Activated CD4-positive, alpha-beta memory T cell treated with anti-CD3 and anti-CD28 coated beads for 36 hours (primary cell): ENCODE measurements at regions not wholly inside any gene's neighbourhood (a gene's known extent, or its start where the extent isn't known, plus 50 kb on each side); places are given as distances from the start of the nearest gene placed in this dataset.
"Not testable (repeated sequence)": the region's sequence is repeated elsewhere in the genome, so short reads cannot be mapped to it uniquely, and the experiment has no call there.

ENCODE experiments used
- CTCF ChIA-PET: fragments of 350-600 bp; sonication (Branson Sonifier 250); formaldehyde crosslinking; loops from one replicate; lab custom pipeline; 2021; ENCODE audit warnings: antibody characterized with exemption, inconsistent platforms; lab: Charles Lee
- POLR2A ChIA-PET: fragments of 350-600 bp; sonication (Branson Sonifier 250); formaldehyde crosslinking; loops from one replicate; lab custom pipeline; 2021; ENCODE audit warnings: antibody characterized with exemption; lab: Charles Lee
- DNase-seq: peaks from one replicate; pipeline ENCODE4 v3.0.0-alpha.2; 2020
- H3K27ac Mint-ChIP-seq: one replicate; pipeline ENCODE4 v1.8.0; 2021; ENCODE audit warnings: mixed read lengths
- H3K27me3 Mint-ChIP-seq: one replicate; pipeline ENCODE4 v1.8.0; 2021; ENCODE audit warnings: mixed read lengths
- H3K36me3 Mint-ChIP-seq: one replicate; pipeline ENCODE4 v1.8.0; 2021; ENCODE audit warnings: mixed read lengths
- H3K4me1 Mint-ChIP-seq: one replicate; pipeline ENCODE4 v1.8.0; 2021; ENCODE audit warnings: low read depth, mixed read lengths
- H3K4me3 Mint-ChIP-seq: one replicate; pipeline ENCODE4 v1.8.0; 2021; ENCODE audit warnings: mild to moderate bottlenecking, mixed read lengths
- H3K9me3 Mint-ChIP-seq: one replicate; pipeline ENCODE4 v1.8.0; 2021; ENCODE audit warnings: mixed read lengths
- intact Hi-C: fragments of 100-400 bp; cut with micrococcal nuclease; formaldehyde crosslinking; loops from one replicate; pipeline ENCODE4 v1.15.1; 2023

DNA sequence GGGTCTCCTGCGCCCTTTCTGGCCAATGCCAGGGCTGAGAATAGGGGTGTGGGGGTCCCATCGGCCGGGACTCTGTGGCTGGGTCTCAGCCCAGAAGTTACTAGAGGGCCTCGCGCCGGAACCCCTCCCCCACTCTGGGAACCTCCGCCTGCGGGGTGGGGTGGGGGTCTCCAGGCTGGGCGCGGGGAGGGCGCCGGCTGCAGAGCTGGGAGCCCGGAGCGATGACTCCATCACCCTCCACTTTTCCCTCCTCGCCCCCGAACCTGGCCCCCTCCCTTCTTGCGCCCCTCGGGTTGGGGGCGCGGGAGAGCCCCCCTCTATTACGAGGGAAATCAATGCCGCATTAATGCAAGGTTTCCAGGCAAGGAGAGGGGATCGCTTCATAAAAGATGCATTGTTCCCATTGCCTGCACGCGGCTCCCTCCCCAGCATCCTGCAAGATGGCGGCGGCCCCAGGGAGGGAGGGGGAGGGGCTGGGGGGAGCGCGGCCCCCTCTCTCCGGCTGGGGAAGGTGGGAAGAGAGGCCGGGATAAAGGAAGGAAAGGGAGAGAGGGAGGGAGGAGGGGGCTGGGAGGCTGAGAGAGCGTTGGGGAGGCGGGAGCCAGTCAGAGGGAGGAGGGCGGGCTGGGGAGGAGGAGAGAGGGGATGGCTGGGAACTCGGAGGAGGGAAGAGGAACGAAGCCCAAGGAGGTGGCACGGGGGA lies 156.7 kb downstream of the CRLF3 start:
- POLR2A ChIA-PET: not testable (repeated sequence)
- peak; percentile 14 for DNase-seq

DNA sequence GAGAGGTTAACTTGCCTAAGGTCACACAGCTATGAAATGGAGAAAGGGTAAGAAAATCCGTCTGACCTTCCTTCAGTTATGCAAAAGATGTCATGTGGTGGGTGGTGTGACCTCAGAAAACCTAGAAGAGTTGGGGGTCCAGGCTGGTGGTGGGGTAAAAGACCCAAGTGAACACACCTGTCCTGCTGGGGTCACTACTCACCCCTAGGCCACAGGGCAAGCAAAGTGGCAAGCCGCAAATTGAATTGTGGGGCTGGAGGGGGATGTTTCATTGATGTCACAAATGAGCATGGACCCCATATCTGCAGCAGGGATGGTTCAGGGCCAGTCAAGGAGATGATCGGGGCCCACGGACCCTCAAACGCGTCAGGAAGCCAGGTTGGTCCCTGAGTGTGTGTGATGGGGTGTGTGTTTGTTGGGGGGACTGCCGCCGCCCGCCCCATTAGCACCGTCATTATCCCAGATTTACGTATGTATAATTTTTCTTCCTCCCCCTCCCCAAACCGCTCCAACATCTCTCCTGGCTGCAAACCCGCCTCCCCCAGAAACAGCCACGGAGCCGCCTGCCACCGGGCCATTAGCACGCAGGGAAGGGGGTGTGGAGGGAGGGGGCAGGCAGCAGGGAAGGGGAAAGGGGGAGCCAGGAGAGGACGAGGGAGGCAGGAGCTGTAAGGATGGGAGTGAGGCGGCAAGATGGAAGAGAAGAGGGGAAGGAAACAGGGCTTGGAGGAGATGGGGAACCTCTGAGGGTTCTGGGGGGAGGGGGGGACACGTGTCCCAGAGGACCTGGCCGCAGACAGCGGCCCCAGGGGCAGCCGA lies 157.4 kb downstream of the CRLF3 start:
- intact Hi-C loops, H3K9me3 Mint-ChIP-seq, POLR2A ChIA-PET, H3K27me3 Mint-ChIP-seq, H3K36me3 Mint-ChIP-seq, H3K4me3 Mint-ChIP-seq, H3K4me1 Mint-ChIP-seq, CTCF ChIA-PET, DNase-seq: not testable (repeated sequence)
- H3K27ac Mint-ChIP-seq: peak overlapping the region; percentile 23

More for the DNA sequence above, 156.7 kb downstream of the CRLF3 start:
- H3K27me3 Mint-ChIP-seq, CTCF ChIA-PET, H3K9me3 Mint-ChIP-seq, intact Hi-C loops, H3K4me3 Mint-ChIP-seq, H3K27ac Mint-ChIP-seq, H3K36me3 Mint-ChIP-seq, H3K4me1 Mint-ChIP-seq: not testable (repeated sequence)

DNA sequence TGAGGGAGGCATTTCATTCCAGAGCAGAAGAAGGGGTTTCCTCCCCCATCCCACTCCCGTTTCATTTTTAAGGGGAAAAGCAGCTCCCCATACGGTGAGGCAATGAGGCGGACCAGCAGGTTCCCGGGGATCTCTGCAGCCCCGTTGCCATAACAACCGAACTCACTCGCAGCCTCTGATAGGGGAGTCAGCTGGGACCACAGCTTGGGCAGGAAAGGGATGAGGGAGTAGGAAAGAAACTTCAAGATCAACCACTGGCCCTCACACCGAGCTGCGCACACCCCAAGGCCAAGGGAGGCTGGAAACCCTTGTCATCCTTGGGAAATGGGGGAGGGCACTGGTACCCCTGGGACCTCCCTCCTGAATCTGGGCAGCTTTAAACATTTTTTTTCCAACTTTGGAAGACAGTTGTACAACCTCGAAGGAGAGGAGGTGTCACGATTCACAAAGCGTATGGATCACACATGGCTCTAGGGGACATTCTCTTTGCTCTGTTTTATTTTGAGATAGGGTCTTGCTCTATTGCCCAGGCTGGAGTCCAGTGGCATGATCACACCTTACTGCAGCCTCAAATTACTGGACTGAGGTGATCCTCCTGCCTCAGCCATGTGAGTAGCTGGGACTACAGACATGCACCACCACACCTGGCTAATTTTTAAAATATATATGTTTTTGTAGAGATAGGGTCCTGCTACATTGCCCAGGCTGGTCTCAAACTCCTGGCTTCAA lies 160.6 kb downstream of the CRLF3 start:
- H3K9me3 Mint-ChIP-seq, DNase-seq, CTCF ChIA-PET, H3K4me3 Mint-ChIP-seq, POLR2A ChIA-PET, H3K27me3 Mint-ChIP-seq, H3K4me1 Mint-ChIP-seq, H3K36me3 Mint-ChIP-seq, H3K27ac Mint-ChIP-seq, intact Hi-C loops: not testable (repeated sequence)

DNA sequence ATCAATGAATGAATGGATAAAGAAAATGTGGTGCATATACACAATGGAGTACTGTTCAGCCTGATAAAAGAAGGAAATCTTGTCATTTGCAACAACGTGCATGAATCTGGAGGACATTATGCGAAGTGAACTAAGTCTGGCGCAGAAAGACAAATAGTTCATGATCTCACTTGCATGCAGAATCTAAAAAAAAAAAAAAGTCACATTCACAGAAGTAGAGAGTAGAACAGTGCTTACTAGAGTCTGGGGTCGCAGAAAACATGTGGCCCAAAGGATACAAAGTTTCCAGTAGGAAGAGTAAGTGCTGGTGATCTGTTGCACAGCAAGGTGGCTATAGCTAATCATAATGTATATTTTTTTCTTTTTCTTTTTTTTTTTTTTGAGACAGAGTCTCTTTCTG lies 167.3 kb downstream of the CRLF3 start:
- intact Hi-C loops, POLR2A ChIA-PET, DNase-seq, H3K4me1 Mint-ChIP-seq, H3K9me3 Mint-ChIP-seq, H3K36me3 Mint-ChIP-seq, CTCF ChIA-PET, H3K4me3 Mint-ChIP-seq, H3K27me3 Mint-ChIP-seq, H3K27ac Mint-ChIP-seq: not testable (repeated sequence)

DNA sequence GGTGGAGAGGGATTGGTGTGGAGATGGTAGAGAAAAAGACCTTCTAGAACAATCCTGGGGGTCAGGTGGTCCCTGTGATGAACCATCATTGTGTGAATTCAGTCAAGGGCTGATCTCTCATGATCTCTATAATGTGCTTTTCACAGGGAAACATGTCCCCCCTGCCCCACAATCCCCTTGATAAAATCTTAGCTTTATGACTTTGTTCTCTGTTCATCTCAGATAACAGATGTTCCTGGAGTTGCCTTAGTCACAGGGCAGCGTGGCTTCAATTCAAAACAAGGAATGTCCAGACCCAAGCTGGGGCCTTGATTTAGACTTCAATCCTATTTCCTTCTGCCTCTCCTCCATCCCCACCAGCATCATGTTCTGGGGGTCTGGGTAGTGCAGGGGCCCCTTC lies 171.5 kb downstream of the CRLF3 start:
- H3K4me3 Mint-ChIP-seq, H3K27ac Mint-ChIP-seq, H3K36me3 Mint-ChIP-seq: not testable (repeated sequence)

DNA sequence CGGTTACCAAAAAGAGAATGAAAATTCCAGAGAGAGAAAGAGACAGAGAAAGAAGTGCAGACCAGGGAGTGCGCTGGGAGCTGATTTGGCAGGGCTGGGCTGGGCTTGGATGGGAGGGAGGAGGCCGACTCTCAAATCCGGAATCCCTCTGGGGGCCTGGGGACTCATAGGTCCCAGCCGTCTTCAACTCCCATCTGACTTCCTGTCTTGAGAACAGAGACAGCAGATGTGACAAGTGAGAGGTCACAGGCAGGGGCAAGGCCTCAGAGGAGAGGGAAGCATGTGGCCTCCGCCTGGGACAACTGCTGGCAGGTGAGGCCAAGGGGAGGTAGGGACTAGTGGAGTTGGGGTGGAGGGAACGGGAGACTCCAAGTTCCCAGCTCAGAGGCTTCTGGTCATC lies 172.9 kb downstream of the GOSR1 start:
- intact Hi-C loops, H3K4me1 Mint-ChIP-seq, DNase-seq, H3K9me3 Mint-ChIP-seq, POLR2A ChIA-PET, H3K27me3 Mint-ChIP-seq, H3K27ac Mint-ChIP-seq, H3K36me3 Mint-ChIP-seq, CTCF ChIA-PET, H3K4me3 Mint-ChIP-seq: not testable (repeated sequence)

More for the DNA sequence above, 171.5 kb downstream of the CRLF3 start:
- H3K9me3 Mint-ChIP-seq, H3K4me1 Mint-ChIP-seq, DNase-seq, intact Hi-C loops, CTCF ChIA-PET, POLR2A ChIA-PET, H3K27me3 Mint-ChIP-seq: not testable (repeated sequence)

DNA sequence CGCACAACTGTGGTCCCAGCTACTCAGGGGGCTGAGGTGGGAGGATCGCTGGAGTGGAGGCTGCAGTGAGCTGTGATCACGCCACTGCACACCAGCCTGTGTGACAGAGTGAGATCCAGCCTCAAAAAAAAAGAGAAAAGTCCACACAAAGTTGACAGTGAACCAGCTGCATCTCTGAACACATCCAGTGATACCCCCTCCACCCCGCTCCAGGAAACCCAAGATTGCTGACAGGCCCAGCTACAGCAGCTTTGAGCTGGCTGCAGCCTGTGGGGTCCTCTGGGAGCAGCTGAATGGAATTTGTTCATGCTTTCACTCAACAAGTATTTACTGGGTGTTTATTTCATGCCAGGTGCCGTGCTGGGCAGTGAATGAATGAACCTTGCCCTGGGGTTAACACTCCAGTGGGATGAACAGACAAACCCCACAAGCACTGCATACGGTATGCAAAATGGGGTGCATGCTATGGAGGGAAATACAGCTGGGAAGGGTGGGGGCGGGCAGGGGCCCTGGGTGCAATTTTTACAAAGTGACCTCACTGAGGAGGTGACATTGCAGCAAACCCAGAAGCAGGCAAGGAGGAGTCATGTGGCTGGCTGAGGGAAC lies 170.9 kb downstream of the GOSR1 start:
- CTCF ChIA-PET, H3K27me3 Mint-ChIP-seq, intact Hi-C loops, DNase-seq, POLR2A ChIA-PET, H3K9me3 Mint-ChIP-seq, H3K36me3 Mint-ChIP-seq, H3K27ac Mint-ChIP-seq, H3K4me3 Mint-ChIP-seq, H3K4me1 Mint-ChIP-seq: not testable (repeated sequence)

DNA sequence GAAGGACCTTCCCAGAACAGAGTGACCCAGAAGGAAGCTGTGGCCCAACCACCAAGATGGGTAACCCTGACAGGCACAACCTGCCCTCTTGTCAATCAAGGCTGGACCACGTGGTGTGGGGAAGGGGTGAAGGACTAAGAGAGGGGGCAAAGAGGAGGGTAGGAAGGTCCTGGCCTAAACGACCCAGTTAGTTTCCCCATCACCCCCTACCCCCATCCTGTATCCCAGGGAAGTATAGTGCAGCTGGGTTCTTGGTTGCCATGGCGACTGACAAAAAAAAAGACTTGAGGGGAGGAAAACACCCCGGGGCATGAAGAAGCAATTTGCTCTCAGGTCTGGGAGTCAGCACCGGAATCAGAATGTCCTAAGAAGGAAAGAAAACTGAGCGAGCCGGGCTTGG lies 168.7 kb downstream of the GOSR1 start:
- H3K36me3 Mint-ChIP-seq, H3K4me3 Mint-ChIP-seq, H3K27me3 Mint-ChIP-seq, POLR2A ChIA-PET, DNase-seq, CTCF ChIA-PET, H3K9me3 Mint-ChIP-seq, intact Hi-C loops, H3K27ac Mint-ChIP-seq, H3K4me1 Mint-ChIP-seq: not testable (repeated sequence)

DNA sequence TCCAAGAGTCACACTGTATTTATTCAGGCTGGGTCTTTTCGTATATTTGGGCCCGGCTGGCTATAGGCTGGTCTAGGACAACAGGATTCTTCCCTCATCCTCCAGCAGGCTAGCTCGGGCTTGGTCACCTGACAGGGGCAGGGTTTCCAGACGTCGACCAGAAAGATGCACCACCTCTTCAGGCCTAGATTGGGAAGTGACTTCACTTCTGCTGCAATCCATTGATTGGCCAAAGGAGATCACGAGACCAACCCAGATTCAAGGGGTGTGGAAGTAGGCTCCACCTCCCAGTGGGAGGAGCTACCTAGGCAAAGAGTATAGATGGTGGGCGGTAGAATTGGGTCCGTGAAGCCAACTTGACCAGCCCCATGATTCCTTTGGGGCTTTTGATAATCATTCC lies 167.5 kb downstream of the GOSR1 start:
- H3K27ac Mint-ChIP-seq, intact Hi-C loops, H3K36me3 Mint-ChIP-seq, H3K4me3 Mint-ChIP-seq, H3K9me3 Mint-ChIP-seq, H3K4me1 Mint-ChIP-seq, CTCF ChIA-PET, H3K27me3 Mint-ChIP-seq, POLR2A ChIA-PET: not testable (repeated sequence)
- peak; percentile 22 for DNase-seq

DNA sequence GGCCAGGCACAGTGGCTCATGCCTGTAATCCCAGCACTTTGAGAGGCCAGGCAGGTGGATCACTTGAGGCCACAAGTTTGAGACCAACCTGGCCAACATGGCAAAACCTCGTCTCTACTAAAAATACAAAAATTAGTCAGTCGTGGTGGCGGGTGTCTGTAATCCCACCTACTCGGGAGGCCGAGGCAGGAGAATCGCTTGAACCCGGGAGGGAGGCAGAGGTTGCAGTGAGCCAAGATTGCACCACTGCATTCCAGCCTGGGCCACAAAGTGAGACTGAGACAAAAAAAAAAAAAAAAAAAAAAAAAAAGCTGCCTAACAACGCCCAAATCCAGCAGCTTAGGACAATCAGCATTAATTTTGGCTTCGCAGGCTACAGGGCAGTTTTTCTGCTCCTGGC lies 167.1 kb downstream of the GOSR1 start:
- POLR2A ChIA-PET, H3K27me3 Mint-ChIP-seq, H3K4me1 Mint-ChIP-seq, intact Hi-C loops, H3K4me3 Mint-ChIP-seq, H3K27ac Mint-ChIP-seq, DNase-seq, H3K36me3 Mint-ChIP-seq, CTCF ChIA-PET, H3K9me3 Mint-ChIP-seq: not testable (repeated sequence)

DNA sequence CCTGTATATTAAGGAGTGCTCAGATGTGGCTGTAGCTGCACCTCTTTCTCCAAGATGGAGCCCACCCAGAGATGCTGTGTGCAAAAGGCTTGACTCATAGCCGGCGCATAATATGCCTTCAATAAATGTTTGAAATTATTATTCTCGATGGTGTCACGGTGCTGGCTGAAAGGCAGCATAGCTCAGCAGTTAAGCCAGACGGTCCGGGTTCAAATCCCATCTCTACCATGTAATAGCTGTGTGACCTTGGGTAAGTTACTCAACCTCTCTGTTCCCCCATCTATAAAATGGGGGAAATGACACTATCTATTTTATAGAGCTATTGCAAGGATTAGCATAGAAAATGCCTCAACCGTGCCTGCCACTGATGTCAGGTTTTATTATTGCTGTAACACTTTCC lies 164.2 kb downstream of the GOSR1 start:
- intact Hi-C loops, H3K4me1 Mint-ChIP-seq, H3K27ac Mint-ChIP-seq, DNase-seq, H3K9me3 Mint-ChIP-seq, CTCF ChIA-PET, H3K27me3 Mint-ChIP-seq, POLR2A ChIA-PET, H3K4me3 Mint-ChIP-seq, H3K36me3 Mint-ChIP-seq: not testable (repeated sequence)

DNA sequence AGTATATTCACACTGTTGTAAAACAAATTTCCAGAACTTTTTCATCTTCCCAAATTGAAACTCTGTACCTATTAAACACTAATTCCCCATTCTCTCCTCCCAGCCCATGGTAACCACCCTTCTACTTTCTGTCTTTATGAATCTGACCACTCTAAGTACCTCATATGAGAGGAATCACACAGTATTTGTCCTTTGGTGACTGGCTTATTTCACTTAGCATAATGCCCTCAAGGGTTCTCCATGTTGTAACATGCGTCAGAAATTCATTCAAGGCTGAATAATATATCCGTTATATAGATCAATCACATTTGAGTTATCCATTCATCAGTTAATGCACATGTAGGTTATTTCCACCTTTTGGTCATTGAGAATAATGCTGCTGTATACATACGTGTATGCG lies 162.2 kb downstream of the GOSR1 start:
- H3K9me3 Mint-ChIP-seq, H3K36me3 Mint-ChIP-seq, CTCF ChIA-PET, H3K4me3 Mint-ChIP-seq, intact Hi-C loops, H3K27ac Mint-ChIP-seq, POLR2A ChIA-PET, DNase-seq, H3K4me1 Mint-ChIP-seq, H3K27me3 Mint-ChIP-seq: not testable (repeated sequence)
